Body of pancreas (tissue), 4 donors: ENCODE measurements at regions not wholly inside any gene's neighbourhood (a gene's known extent, or its start where the extent isn't known, plus 50 kb on each side); places are given as distances from the start of the nearest gene placed in this dataset.

Experiments used
- CTCF ChIP-seq, 7 experiments: fragments of 450-650 bp in 4 of 7; fragments of 200-600 bp in 3 of 7; sonication (generic) in 3 of 7; IDR thresholded peaks; one replicate each; pipeline ENCODE4 v1.5.1; 2016 to 2019; ENCODE audit warnings: antibody characterized with exemption in 7 of 7
- POLR2A ChIP-seq, 3 donors: fragments of 450-650 bp; IDR thresholded peaks; one replicate each; pipeline ENCODE4 v1.6.1; 2016; ENCODE audit warnings: antibody characterized with exemption in 3 of 3, mild to moderate bottlenecking in 2 of 3

- TF ChIP-seq CTCF (IDR thresholded peaks at IDR 0.05) (no peak), POLR2A (IDR thresholded peaks at IDR 0.05) (no peak)
Observed at GRCh38 chr9:108469654-108470053, 386.1 kb downstream of the ACTL7B start.
